ENCODE measurements at regions not wholly inside any gene's neighbourhood (a gene's known extent, or its start where the extent isn't known, plus 50 kb on each side); places are given as distances from the start of the nearest gene placed in this dataset.

GRCh38 chr2:207260021-207260420, 94.3 kb upstream of the KLF7 start:
- TF ChIP-seq CTCF (IDR thresholded peaks at IDR 0.05): no peak
- no peak for TF ChIP-seq EZH2 (IDR thresholded peaks at IDR 0.05; ENCODE audit: borderline replicate concordance, insufficient read depth, low read depth, low read length, poor library complexity, severe bottlenecking)

All from B cell (primary cell).